ENCODE measurements at regions not wholly inside any gene's neighbourhood (a gene's known extent, or its start where the extent isn't known, plus 50 kb on each side); places are given as distances from the start of the nearest gene placed in this dataset.

- TF ChIP-seq ZC3H10 (CRISPR knock-in tag; IDR thresholded peaks at IDR 0.05): no peak
- TF ChIP-seq, protein P1, sequence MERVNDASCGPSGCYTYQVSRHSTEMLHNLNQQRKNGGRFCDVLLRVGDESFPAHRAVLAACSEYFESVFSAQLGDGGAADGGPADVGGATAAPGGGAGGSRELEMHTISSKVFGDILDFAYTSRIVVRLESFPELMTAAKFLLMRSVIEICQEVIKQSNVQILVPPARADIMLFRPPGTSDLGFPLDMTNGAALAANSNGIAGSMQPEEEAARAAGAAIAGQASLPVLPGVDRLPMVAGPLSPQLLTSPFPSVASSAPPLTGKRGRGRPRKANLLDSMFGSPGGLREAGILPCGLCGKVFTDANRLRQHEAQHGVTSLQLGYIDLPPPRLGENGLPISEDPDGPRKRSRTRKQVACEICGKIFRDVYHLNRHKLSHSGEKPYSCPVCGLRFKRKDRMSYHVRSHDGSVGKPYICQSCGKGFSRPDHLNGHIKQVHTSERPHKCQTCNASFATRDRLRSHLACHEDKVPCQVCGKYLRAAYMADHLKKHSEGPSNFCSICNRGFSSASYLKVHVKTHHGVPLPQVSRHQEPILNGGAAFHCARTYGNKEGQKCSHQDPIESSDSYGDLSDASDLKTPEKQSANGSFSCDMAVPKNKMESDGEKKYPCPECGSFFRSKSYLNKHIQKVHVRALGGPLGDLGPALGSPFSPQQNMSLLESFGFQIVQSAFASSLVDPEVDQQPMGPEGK (CRISPR knock-in tag; IDR thresholded peaks at IDR 0.05; ENCODE audit: borderline replicate concordance): no peak
- no peak for TF ChIP-seq TSHZ2 (CRISPR knock-in tag; IDR thresholded peaks at IDR 0.05)
- TF ChIP-seq, protein P2, sequence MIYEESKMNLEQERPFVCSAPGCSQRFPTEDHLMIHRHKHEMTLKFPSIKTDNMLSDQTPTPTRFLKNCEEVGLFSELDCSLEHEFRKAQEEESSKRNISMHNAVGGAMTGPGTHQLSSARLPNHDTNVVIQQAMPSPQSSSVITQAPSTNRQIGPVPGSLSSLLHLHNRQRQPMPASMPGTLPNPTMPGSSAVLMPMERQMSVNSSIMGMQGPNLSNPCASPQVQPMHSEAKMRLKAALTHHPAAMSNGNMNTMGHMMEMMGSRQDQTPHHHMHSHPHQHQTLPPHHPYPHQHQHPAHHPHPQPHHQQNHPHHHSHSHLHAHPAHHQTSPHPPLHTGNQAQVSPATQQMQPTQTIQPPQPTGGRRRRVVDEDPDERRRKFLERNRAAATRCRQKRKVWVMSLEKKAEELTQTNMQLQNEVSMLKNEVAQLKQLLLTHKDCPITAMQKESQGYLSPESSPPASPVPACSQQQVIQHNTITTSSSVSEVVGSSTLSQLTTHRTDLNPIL (CRISPR knock-in tag; IDR thresholded peaks at IDR 0.05; ENCODE audit: low read depth): no peak
- TF ChIP-seq ZFP30 (CRISPR knock-in tag; IDR thresholded peaks at IDR 0.05): no peak
These were observed 140.5 kb upstream of the POGK start for GRCh38 chr1:166698771-166699170.

Measured in SK-N-SH treated with all-trans-retinoic acid at 6 μM for 48 hours (cell line).